ENCODE measurements at regions not wholly inside any gene's neighbourhood (a gene's known extent, or its start where the extent isn't known, plus 50 kb on each side); places are given as distances from the start of the nearest gene placed in this dataset.
"Not testable (repeated sequence)": the region's sequence is repeated elsewhere in the genome, so short reads cannot be mapped to it uniquely, and the experiment has no call there.

DNA sequence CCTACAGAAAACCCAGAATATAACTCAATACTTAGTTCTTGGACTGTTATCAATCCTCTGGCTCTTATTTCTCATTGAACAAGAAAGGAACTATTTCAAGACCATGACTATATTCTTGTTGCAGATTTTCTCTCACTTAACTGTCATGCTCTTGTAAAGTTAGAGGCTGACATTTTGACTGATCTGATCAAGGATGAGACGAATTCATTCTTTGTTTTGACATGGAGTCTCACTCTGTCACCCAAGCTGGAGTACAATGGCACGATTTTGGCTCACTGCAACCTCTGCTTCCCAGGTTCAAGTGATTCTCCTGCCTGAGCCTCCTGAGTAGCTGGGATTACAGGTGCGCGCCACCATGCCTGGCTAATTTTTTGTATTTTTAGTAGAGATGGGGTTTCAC is 367.9 kb upstream of the SEMA3C start:
- TF ChIP-seq, protein P1, sequence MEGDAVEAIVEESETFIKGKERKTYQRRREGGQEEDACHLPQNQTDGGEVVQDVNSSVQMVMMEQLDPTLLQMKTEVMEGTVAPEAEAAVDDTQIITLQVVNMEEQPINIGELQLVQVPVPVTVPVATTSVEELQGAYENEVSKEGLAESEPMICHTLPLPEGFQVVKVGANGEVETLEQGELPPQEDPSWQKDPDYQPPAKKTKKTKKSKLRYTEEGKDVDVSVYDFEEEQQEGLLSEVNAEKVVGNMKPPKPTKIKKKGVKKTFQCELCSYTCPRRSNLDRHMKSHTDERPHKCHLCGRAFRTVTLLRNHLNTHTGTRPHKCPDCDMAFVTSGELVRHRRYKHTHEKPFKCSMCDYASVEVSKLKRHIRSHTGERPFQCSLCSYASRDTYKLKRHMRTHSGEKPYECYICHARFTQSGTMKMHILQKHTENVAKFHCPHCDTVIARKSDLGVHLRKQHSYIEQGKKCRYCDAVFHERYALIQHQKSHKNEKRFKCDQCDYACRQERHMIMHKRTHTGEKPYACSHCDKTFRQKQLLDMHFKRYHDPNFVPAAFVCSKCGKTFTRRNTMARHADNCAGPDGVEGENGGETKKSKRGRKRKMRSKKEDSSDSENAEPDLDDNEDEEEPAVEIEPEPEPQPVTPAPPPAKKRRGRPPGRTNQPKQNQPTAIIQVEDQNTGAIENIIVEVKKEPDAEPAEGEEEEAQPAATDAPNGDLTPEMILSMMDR (conservative IDR thresholded peaks at IDR 0.05; ENCODE audit: low read depth, low read length): not testable (repeated sequence)
- not testable (repeated sequence) for TF ChIP-seq EZH2 (IDR thresholded peaks at IDR 0.05; ENCODE audit: low read length, unreplicated experiment)
